LNCaP clone FGC (cell line): ENCODE measurements at regions not wholly inside any gene's neighbourhood (a gene's known extent, or its start where the extent isn't known, plus 50 kb on each side); places are given as distances from the start of the nearest gene placed in this dataset.

Experiments used
- DNase-seq: peaks from one replicate; pipeline ENCODE4 v3.0.0-alpha.2; 2011; ENCODE audit warnings: low read depth
- H3K4me3 ChIP-seq: 2 replicates; pipeline ENCODE4 v1.5.1; 2011; ENCODE audit warnings: mild to moderate bottlenecking, low read depth, low read length, control low read depth
- CTCF ChIP-seq: IDR thresholded peaks from 2 replicates; pipeline ENCODE4 v1.5.1; 2012; ENCODE audit warnings: mild to moderate bottlenecking; ENCODE audit not compliant: control insufficient read depth, insufficient read depth; ENCODE audit errors: extremely low read depth

DNA sequence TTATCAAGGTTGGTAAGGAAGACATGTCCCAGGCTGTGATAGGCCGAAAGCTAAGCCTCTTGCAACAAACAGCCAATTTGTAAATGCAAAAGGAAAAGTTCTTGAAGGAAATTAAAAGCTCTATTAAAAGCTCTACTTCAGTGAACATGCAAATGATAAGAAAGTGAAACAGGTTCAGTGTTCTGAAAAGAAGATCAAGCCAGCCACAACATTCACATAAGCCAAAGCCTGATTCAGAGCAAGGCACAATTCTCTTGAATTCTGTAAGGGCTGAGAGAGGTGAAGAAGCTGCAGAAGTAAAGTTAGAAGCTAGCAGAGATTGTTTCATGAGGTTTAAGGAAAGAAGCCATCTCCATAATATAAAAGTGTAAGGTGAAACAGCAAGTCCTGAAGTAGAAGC, 1259.5 kb upstream of the PIK3C3 start:
- no peak for DNase-seq
- H3K4me3 ChIP-seq: no peak overlapping the region
- no peak for TF ChIP-seq CTCF

DNA sequence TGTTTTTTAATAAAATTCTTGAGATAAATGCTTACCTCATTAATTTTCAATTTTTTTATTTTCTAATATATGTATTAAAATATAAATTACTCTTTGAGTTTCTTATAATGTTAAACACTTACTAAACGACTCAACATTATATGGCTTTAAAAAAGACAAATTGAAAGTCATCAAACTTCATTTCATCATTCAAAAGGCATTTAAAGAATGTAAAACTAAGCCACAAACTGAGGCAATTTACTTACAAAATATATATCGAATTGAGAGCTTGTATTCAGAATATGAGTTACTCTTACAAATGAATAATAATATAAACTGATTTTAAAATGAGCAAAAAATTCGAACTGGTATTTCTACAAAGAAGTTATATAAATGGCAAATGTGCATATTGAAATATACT, 1262.2 kb upstream of the PIK3C3 start:
- TF ChIP-seq CTCF: no peak
- no peak overlapping the region for H3K4me3 ChIP-seq
- DNase-seq: no peak

GRCh38 chr18:40690062-40690461, 1265.0 kb upstream of the PIK3C3 start:
- H3K4me3 ChIP-seq: no peak overlapping the region
- DNase-seq: no peak
- no peak for TF ChIP-seq CTCF

GRCh38 chr18:40687399-40687798, 1267.6 kb upstream of the PIK3C3 start:
- no peak for DNase-seq
- no peak for TF ChIP-seq CTCF
- no peak overlapping the region for H3K4me3 ChIP-seq

- no peak overlapping the region for H3K4me3 ChIP-seq
- no peak for DNase-seq
- no peak for TF ChIP-seq CTCF
These were observed 1268.2 kb upstream of the PIK3C3 start for GRCh38 chr18:40686836-40687235.

GRCh38 chr18:40685219-40685618, 1269.8 kb upstream of the PIK3C3 start:
- H3K4me3 ChIP-seq: no peak overlapping the region
- TF ChIP-seq CTCF: no peak
- no peak for DNase-seq

- H3K4me3 ChIP-seq: no peak overlapping the region
- no peak for TF ChIP-seq CTCF
- no peak for DNase-seq
These were observed 1276.7 kb upstream of the PIK3C3 start for GRCh38 chr18:40678318-40678717.
